IMR-90 (cell line): ENCODE measurements at regions not wholly inside any gene's neighbourhood (a gene's known extent, or its start where the extent isn't known, plus 50 kb on each side); places are given as distances from the start of the nearest gene placed in this dataset.

Experiments used
- ATAC-seq: fragments of 200-7000 bp; cut with Tn5 transposase; 2 replicates; pipeline ENCODE4 v1.9.1; 2020; ENCODE audit warnings: low read depth, mild to moderate bottlenecking, moderate library complexity
- BruUV-seq: library from RNA; stranded (reverse); fragments of 400-500 nt; replicated peaks from 2 replicates; lab custom pipeline; 2021; lab: Mats Ljungman, UMichigan
- CTCF ChIA-PET: fragments of 300-600 bp; formaldehyde crosslinking; extraction: SDS; loops from one replicate; lab custom pipeline; 2021; ENCODE audit warnings: antibody characterized with exemption; lab: Yijun Ruan, JAX
- POLR2A ChIA-PET: fragments of 300-600 bp; sonication (Branson Sonifier 250); formaldehyde crosslinking; loops from one replicate; lab custom pipeline; 2022; ENCODE audit warnings: antibody characterized with exemption; ENCODE audit not compliant: unreplicated experiment; lab: Charles Lee
- DNase-seq: peaks from one replicate; pipeline ENCODE4 v3.0.0; 2013
- H2AFZ ChIP-seq: replicated peaks from 2 replicates; pipeline ENCODE3; 2013; ENCODE audit warnings: low read length, mild to moderate bottlenecking; ENCODE audit not compliant: poor library complexity
- H2AK5ac ChIP-seq: 2 replicates; pipeline ENCODE4 v1.6.1; 2013; ENCODE audit warnings: low read depth, low read length, inconsistent platforms
- H2AK9ac ChIP-seq: replicated peaks from 2 replicates; pipeline ENCODE3; 2013; ENCODE audit warnings: mild to moderate bottlenecking, low read depth, low read length, moderate library complexity; ENCODE audit not compliant: poor library complexity
- H2BK120ac ChIP-seq: 2 replicates; pipeline ENCODE4 v1.6.1; 2013; ENCODE audit warnings: low read depth, low read length, inconsistent platforms
- H2BK15ac ChIP-seq: 3 replicates; pipeline ENCODE4 v1.6.1; 2013; ENCODE audit warnings: low read depth, low read length, inconsistent platforms
- H2BK20ac ChIP-seq: 2 replicates; pipeline ENCODE4 v1.6.1; 2013; ENCODE audit warnings: low read depth, mild to moderate bottlenecking, inconsistent platforms, low read length, moderate library complexity
- H2BK5ac ChIP-seq: 2 replicates; pipeline ENCODE4 v1.6.1; 2013; ENCODE audit warnings: mild to moderate bottlenecking, low read depth, low read length, inconsistent platforms; ENCODE audit not compliant: poor library complexity, severe bottlenecking
- H3K14ac ChIP-seq: replicated peaks from 2 replicates; pipeline ENCODE4 v1.6.1; 2013; ENCODE audit warnings: low read depth, low read length, inconsistent platforms
- H3K18ac ChIP-seq: 2 replicates; pipeline ENCODE4 v1.6.1; 2013; ENCODE audit warnings: low read depth, low read length, control low read depth
- H3K23ac ChIP-seq: 2 replicates; pipeline ENCODE4 v1.6.1; 2013; ENCODE audit warnings: low read depth, low read length, inconsistent platforms
- H3K27ac ChIP-seq: 2 replicates; pipeline ENCODE4 v1.5.1; 2013; ENCODE audit warnings: mild to moderate bottlenecking, control low read depth, low read length; ENCODE audit not compliant: insufficient read depth
- H3K27me3 ChIP-seq: 2 replicates; pipeline ENCODE4 v1.6.1; 2013; ENCODE audit warnings: low read length; ENCODE audit not compliant: control insufficient read depth, insufficient read depth
- H3K36me3 ChIP-seq: 2 replicates; pipeline ENCODE4 v1.6.1; 2013; ENCODE audit warnings: low read length, mixed read lengths; ENCODE audit not compliant: control insufficient read depth, insufficient read depth
- H3K4ac ChIP-seq: 2 replicates; pipeline ENCODE4 v1.6.1; 2013; ENCODE audit warnings: low read depth, low read length, inconsistent platforms
- H3K4me1 ChIP-seq: 2 replicates; pipeline ENCODE4 v1.6.1; 2013; ENCODE audit warnings: low read length, mixed read lengths; ENCODE audit not compliant: control insufficient read depth, insufficient read depth
- H3K4me2 ChIP-seq: 2 replicates; pipeline ENCODE4 v1.6.1; 2013; ENCODE audit warnings: low read depth, mild to moderate bottlenecking, control low read depth, low read length, moderate library complexity
- H3K4me3 ChIP-seq: 2 replicates; pipeline ENCODE4 v1.5.1; 2013; ENCODE audit warnings: low read depth, mild to moderate bottlenecking, control low read depth, low read length, moderate library complexity; ENCODE audit not compliant: insufficient read depth
- H3K56ac ChIP-seq: 2 replicates; pipeline ENCODE4 v1.6.1; 2013; ENCODE audit warnings: low read length, inconsistent platforms; ENCODE audit not compliant: insufficient read depth; ENCODE audit errors: extremely low read depth
- H3K79me1 ChIP-seq, 2 experiments: 2 replicates each; pipeline ENCODE4 v1.6.1; 2013; ENCODE audit warnings: low read length in 2 of 2, inconsistent platforms in 1 of 2, low read depth in 1 of 2
- H3K9ac ChIP-seq: 2 replicates; pipeline ENCODE4 v1.6.1; 2013; ENCODE audit warnings: low read depth, low read length, control low read depth
- H3K9me1 ChIP-seq: 2 replicates; pipeline ENCODE4 v1.6.1; 2013; ENCODE audit warnings: low read length, inconsistent platforms; ENCODE audit not compliant: insufficient read depth
- H3K9me3 ChIP-seq: 2 replicates; pipeline ENCODE4 v1.6.1; 2013; ENCODE audit warnings: low read length; ENCODE audit not compliant: control insufficient read depth, insufficient read depth
- H4K20me1 ChIP-seq: 2 replicates; pipeline ENCODE4 v1.6.1; 2013; ENCODE audit warnings: low read length, inconsistent platforms; ENCODE audit not compliant: insufficient read depth
- H4K5ac ChIP-seq: 2 replicates; pipeline ENCODE4 v1.6.1; 2013; ENCODE audit warnings: mild to moderate bottlenecking, low read depth, low read length, control low read depth
- H4K8ac ChIP-seq, 2 experiments: 2 replicates each; pipeline ENCODE4 v1.6.1; 2013; ENCODE audit warnings: low read depth in 2 of 2, low read length in 2 of 2, control low read depth in 1 of 2, inconsistent platforms in 1 of 2
- H4K91ac ChIP-seq: 2 replicates; pipeline ENCODE4 v1.6.1; 2013; ENCODE audit warnings: low read depth, low read length, inconsistent platforms; ENCODE audit not compliant: insufficient read depth
- FOS ChIP-seq: fragments of 150-350 bp; IDR thresholded peaks from 2 replicates; pipeline ENCODE4 v1.6.1; 2016; ENCODE audit warnings: low read depth, low read length
- MAFK ChIP-seq: IDR thresholded peaks from 2 replicates; pipeline ENCODE4 v1.6.1; 2012; ENCODE audit warnings: low read depth, low read length, improper control_type of control experiment
- RFX5 ChIP-seq: IDR thresholded peaks from 2 replicates; pipeline ENCODE4 v1.8.0; 2012; ENCODE audit warnings: low read depth, mild to moderate bottlenecking, low read length, moderate library complexity
- WGBS, 2 experiments: methylation state at CpG; one replicate each; pipeline versions ENCODE4 v1.1.5 to v1.1.7; 2013; ENCODE audit warnings: missing lambda C conversion rate in 2 of 2; ENCODE audit not compliant: insufficient read length in 1 of 2; ENCODE audit errors: extremely low coverage in 2 of 2; 5-methylcytosine and 5-hydroxymethylcytosine counted together
- dilution Hi-C: fragments of 300-500 bp; cut with HindIII; formaldehyde crosslinking; loops from one replicate; pipeline ENCODE4 v1.14.3; 2018; ENCODE audit warnings: low sequenced_read_pairs; ENCODE audit not compliant: unreplicated experiment
- in situ Hi-C: fragments of 300-500 bp; cut with MboI; formaldehyde crosslinking; loops from 3 replicates; pipeline ENCODE4 v1.14.3; 2019; ENCODE audit warnings: low sequenced_read_pairs, inconsistent platforms, mixed read lengths
- intact Hi-C: fragments of 100-400 bp; cut with micrococcal nuclease; formaldehyde crosslinking; loops from 2 replicates; pipeline ENCODE4 v1.10.0; 2022

GRCh38 chr3:145815707-145816413 is 345.1 kb downstream of the PLOD2 start:
- no peaks in the 10 kb centered on the region for H3K9me1 ChIP-seq
- dilution Hi-C loops (no loop called here), in situ Hi-C loops (no loop called here), intact Hi-C loops (no loop called here)
- no peak for TF ChIP-seq FOS
- no peak for TF ChIP-seq MAFK
- no peak for TF ChIP-seq RFX5
- no peak overlapping the region for H2AFZ ChIP-seq
- no peak overlapping the region for H2BK20ac ChIP-seq
- H2AK9ac ChIP-seq, result no peak overlapping the region
- H3K56ac ChIP-seq, result no peak overlapping the region
- BruUV-seq, result no TSS peak
- H3K14ac ChIP-seq, result no peak overlapping the region
- no peak overlapping the region for H4K8ac ChIP-seq
- no peak overlapping the region for H2AK5ac ChIP-seq
- H3K9ac ChIP-seq, result no peak overlapping the region
- no peak overlapping the region for H3K23ac ChIP-seq
- H2BK15ac ChIP-seq, result no peak overlapping the region
- H3K79me1 ChIP-seq, result no peaks in the 10 kb centered on the region
- no CpG with 5 or more reads among the region's 3 CpGs for WGBS, 2 experiments
- H3K4me3 ChIP-seq, result no peak overlapping the region
- H4K5ac ChIP-seq, result no peak overlapping the region
- no peaks in the 10 kb centered on the region for H3K4me1 ChIP-seq
- ATAC-seq (no peak), DNase-seq (no peak)
- no peaks in the 10 kb centered on the region for H4K20me1 ChIP-seq
- H2BK120ac ChIP-seq, result no peak overlapping the region
- no peak overlapping the region for H2BK5ac ChIP-seq
- H4K91ac ChIP-seq, result no peak overlapping the region
- no peak overlapping the region for H3K18ac ChIP-seq
- H3K4me2 ChIP-seq, result no peak overlapping the region
- H3K4ac ChIP-seq, result no peak overlapping the region
- no peak overlapping the region for H3K27ac ChIP-seq
- CTCF ChIA-PET, result no interaction called here
- H3K9me3 ChIP-seq, result no peaks in the 10 kb centered on the region
- H3K36me3 ChIP-seq, result no peaks in the 10 kb centered on the region
- POLR2A ChIA-PET, result no interaction called here
- H3K27me3 ChIP-seq, result no peaks in the 10 kb centered on the region
